Sigmoid colon (tissue), 3 donors: ENCODE measurements at regions not wholly inside any gene's neighbourhood (a gene's known extent, or its start where the extent isn't known, plus 50 kb on each side); places are given as distances from the start of the nearest gene placed in this dataset.
"Not testable (repeated sequence)": the region's sequence is repeated elsewhere in the genome, so short reads cannot be mapped to it uniquely, and the experiment has no call there.

Experiments
- POLR2A ChIP-seq, 2 donors: fragments of 450-650 bp; IDR thresholded peaks; one replicate each; pipeline ENCODE4 v1.6.1; 2016; ENCODE audit warnings: antibody characterized with exemption in 2 of 2, mild to moderate bottlenecking in 2 of 2, moderate library complexity in 2 of 2
- TF ChIP-seq, protein P1 (sequence below), 4 experiments: fragments of 450-650 bp in 3 of 4; fragments of 200-600 bp in 1 of 4; IDR thresholded peaks; one replicate each; pipeline ENCODE4 v1.5.1; 2016 to 2019; ENCODE audit warnings: antibody characterized with exemption in 4 of 4, mild to moderate bottlenecking in 3 of 4, moderate library complexity in 2 of 4

DNA sequence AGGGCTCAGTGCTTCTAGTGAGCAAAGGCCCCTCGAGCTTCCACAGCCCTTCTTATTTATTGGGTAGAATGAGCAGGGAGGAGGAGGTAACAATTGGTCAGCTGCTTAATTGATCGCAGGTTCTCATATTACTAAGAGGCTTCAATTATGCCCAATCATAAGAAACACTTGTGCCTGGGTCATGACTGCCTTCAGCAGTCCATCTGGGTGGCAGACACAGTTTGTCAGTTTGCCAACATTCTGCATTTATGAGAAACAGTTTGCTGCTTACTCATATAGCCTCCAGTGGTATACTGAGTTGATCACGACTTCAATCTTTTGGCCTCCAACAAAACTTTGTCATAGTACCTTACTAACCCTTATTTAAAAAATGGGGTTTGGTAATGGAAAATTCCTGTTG, 667.0 kb upstream of the MIS18BP1 start:
- TF ChIP-seq, protein P1, sequence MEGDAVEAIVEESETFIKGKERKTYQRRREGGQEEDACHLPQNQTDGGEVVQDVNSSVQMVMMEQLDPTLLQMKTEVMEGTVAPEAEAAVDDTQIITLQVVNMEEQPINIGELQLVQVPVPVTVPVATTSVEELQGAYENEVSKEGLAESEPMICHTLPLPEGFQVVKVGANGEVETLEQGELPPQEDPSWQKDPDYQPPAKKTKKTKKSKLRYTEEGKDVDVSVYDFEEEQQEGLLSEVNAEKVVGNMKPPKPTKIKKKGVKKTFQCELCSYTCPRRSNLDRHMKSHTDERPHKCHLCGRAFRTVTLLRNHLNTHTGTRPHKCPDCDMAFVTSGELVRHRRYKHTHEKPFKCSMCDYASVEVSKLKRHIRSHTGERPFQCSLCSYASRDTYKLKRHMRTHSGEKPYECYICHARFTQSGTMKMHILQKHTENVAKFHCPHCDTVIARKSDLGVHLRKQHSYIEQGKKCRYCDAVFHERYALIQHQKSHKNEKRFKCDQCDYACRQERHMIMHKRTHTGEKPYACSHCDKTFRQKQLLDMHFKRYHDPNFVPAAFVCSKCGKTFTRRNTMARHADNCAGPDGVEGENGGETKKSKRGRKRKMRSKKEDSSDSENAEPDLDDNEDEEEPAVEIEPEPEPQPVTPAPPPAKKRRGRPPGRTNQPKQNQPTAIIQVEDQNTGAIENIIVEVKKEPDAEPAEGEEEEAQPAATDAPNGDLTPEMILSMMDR (IDR thresholded peaks at IDR 0.05): not testable (repeated sequence)
- TF ChIP-seq POLR2A (IDR thresholded peaks at IDR 0.05): not testable (repeated sequence)
